ENCODE measurements at regions not wholly inside any gene's neighbourhood (a gene's known extent, or its start where the extent isn't known, plus 50 kb on each side); places are given as distances from the start of the nearest gene placed in this dataset.

DNA sequence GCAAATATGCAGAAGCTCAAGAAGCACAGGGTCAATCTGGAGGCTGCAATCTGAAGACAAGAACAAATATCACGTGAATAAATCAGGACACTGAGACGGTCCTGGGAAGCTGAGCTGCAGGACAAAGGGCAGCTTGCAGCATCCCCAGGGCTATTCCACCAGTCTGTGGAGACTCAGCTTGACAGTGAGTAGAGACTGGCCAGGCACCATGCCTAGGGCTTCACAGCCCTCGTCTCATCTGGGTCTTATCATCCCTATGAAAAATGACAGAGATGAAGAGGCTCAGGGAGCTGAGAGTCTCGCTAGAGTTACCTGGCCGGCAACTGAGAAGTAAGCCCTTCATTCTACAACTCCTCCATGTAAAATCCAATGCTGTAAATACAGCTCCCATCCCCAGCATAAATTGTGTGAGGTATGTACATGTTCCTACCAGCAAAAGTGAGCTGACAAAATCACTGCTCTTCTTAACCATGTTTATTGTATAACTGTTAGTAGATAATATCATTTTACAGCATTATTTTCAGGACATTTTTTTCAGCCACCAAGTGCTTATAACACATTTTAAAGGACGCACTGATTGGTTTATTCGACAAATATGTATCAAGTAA, 186.6 kb upstream of the IGFBP3 start:
- no peak overlapping the region for H2BK120ac ChIP-seq (ENCODE audit: low read depth, low read length)
- H2AFZ ChIP-seq (replicated peaks; ENCODE audit: low read length, poor library complexity): no peak overlapping the region
- dilution Hi-C loops (cut with HindIII; ENCODE audit: low sequenced_read_pairs, unreplicated experiment) (no loop called here), in situ Hi-C loops (cut with MboI; ENCODE audit: low sequenced_read_pairs) (no loop called here), intact Hi-C loops (cut with micrococcal nuclease) (no loop called here)
- ATAC-seq (ENCODE audit: low read depth) (no peak), DNase-seq (no peak)
- no peak overlapping the region for H2BK15ac ChIP-seq (ENCODE audit: low read depth, low read length)
- H3K9me3 ChIP-seq (ENCODE audit: control insufficient read depth, insufficient read depth, low read length): no peaks in the 10 kb centered on the region
- H4K20me1 ChIP-seq (ENCODE audit: insufficient read depth, low read length): no peaks in the 10 kb centered on the region
- no peaks in the 10 kb centered on the region for H3K79me1 ChIP-seq (ENCODE audit: low read depth in 1 of 2, low read length in 2 of 2)
- H4K91ac ChIP-seq (ENCODE audit: insufficient read depth, low read depth, low read length): no peak overlapping the region
- H4K8ac ChIP-seq (ENCODE audit: low read depth in 2 of 2, low read length in 2 of 2): no peak overlapping the region
- no peak overlapping the region for H3K9ac ChIP-seq (ENCODE audit: low read depth, low read length)
- no peak overlapping the region for H3K4me2 ChIP-seq (ENCODE audit: low read depth, low read length)
- no peak overlapping the region for H3K4me3 ChIP-seq (ENCODE audit: insufficient read depth, low read depth, low read length)
- 0 out of 2 replicates have a peak overlapping the region, but pooled peaks have one; percentile 24 for H2AK5ac ChIP-seq (ENCODE audit: low read depth, low read length)
- no peak overlapping the region for H2BK20ac ChIP-seq (ENCODE audit: low read depth, low read length)
- no peaks in the 10 kb centered on the region for H3K27me3 ChIP-seq (ENCODE audit: control insufficient read depth, insufficient read depth, low read length)
- H3K14ac ChIP-seq (replicated peaks; ENCODE audit: low read depth, low read length): no peak overlapping the region
- no peak overlapping the region for H3K23ac ChIP-seq (ENCODE audit: low read depth, low read length)
- no peaks in the 10 kb centered on the region for H3K4me1 ChIP-seq (ENCODE audit: control insufficient read depth, insufficient read depth, low read length)
- no peak overlapping the region for H3K18ac ChIP-seq (ENCODE audit: low read depth, low read length)
- TF ChIP-seq ELK1 (IDR thresholded peaks at IDR 0.05; ENCODE audit: borderline replicate concordance, low read depth, low read length) (no peak), MAZ (IDR thresholded peaks at IDR 0.05; ENCODE audit: borderline replicate concordance, low read depth, low read length) (no peak), POLR2A (IDR thresholded peaks at IDR 0.05; ENCODE audit: low read depth, low read length) (no peak), USF2 (IDR thresholded peaks at IDR 0.05; ENCODE audit: low read depth, low read length) (no peak), RFX5 (IDR thresholded peaks at IDR 0.05; ENCODE audit: low read depth, low read length) (no peak), MAFK (IDR thresholded peaks at IDR 0.05; ENCODE audit: low read depth, low read length) (no peak), CEBPB (IDR thresholded peaks at IDR 0.05; ENCODE audit: low read depth, low read length) (no peak), MXI1 (IDR thresholded peaks at IDR 0.05; ENCODE audit: borderline replicate concordance, low read depth, low read length) (no peak), BHLHE40 (IDR thresholded peaks at IDR 0.05; ENCODE audit: low read depth, low read length) (no peak), FOS (IDR thresholded peaks at IDR 0.05; ENCODE audit: low read depth, low read length) (no peak)
- WGBS, 2 experiments (ENCODE audit: extremely low coverage in 2 of 2, insufficient read length in 1 of 2): 61% methylated on average over 2 of the region's 7 CpGs; no CpG with 5 or more reads in 1 of the 2 experiments
- no TSS peak for BruUV-seq (replicated peaks)
- no peak overlapping the region for H3K56ac ChIP-seq (ENCODE audit: extremely low read depth, insufficient read depth, low read length)
- no peak overlapping the region for H3K27ac ChIP-seq (ENCODE audit: insufficient read depth, low read length)
- H2BK5ac ChIP-seq (ENCODE audit: low read depth, low read length, poor library complexity, severe bottlenecking): no peak overlapping the region
- no peak overlapping the region for H4K5ac ChIP-seq (ENCODE audit: low read depth, low read length)
- ChIA-PET CTCF (no interaction called here), POLR2A (ENCODE audit: unreplicated experiment) (no interaction called here)
- H3K36me3 ChIP-seq (ENCODE audit: control insufficient read depth, insufficient read depth, low read length): no peaks in the 10 kb centered on the region
- no peak overlapping the region for H3K4ac ChIP-seq (ENCODE audit: low read depth, low read length)
- no peaks in the 10 kb centered on the region for H3K9me1 ChIP-seq (ENCODE audit: insufficient read depth, low read length)
- no peak overlapping the region for H2AK9ac ChIP-seq (replicated peaks; ENCODE audit: low read depth, low read length, poor library complexity)

All from IMR-90 (cell line).